GM21723 (cell line): ENCODE measurements at regions not wholly inside any gene's neighbourhood (a gene's known extent, or its start where the extent isn't known, plus 50 kb on each side); places are given as distances from the start of the nearest gene placed in this dataset.

Experiments used
- ATAC-seq: cut with Tn5 transposase; IDR thresholded peaks from one replicate; pipeline ENCODE4 v1.9.1; 2021; ENCODE audit warnings: mild to moderate bottlenecking, moderate library complexity; ENCODE audit not compliant: unreplicated experiment

DNA sequence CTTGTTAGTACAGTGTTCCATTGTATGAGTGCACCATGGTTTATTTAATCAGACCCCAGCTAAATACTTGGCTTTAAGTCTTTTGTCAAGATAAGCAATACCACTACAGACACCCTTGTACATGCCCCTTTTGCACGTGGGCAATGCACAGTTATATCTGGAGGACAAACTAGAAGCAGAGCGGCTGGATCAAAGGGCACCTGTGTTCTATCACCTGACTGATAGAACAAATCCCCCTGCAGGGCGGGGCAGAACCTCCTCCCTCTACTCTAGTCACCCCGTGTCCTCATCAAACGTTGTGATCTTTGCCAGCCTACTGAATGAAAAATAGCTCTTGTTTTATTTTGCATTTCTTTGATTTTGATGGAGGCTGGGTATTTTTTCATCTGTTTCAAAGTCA is 314.9 kb downstream of the TLE3 start:
- no peak for ATAC-seq

DNA sequence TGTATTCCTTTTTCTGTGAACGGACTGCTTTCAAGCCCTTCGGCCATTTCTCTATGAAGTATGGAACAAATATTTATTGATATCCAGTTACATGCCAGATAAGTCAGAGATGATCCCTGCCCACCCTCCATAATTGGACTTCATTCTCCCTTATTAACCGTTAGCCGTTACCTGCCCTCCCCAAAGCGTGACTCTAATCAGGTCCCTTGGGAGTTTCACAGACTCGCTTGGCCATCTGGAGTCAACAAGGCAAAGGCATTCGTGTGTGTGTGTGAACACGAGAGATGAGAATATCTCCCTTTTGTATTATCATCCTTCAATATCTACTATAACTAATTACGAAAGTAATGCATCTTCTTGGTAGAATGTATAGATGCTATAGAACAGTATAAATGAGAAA is 314.5 kb downstream of the TLE3 start:
- no peak for ATAC-seq

DNA sequence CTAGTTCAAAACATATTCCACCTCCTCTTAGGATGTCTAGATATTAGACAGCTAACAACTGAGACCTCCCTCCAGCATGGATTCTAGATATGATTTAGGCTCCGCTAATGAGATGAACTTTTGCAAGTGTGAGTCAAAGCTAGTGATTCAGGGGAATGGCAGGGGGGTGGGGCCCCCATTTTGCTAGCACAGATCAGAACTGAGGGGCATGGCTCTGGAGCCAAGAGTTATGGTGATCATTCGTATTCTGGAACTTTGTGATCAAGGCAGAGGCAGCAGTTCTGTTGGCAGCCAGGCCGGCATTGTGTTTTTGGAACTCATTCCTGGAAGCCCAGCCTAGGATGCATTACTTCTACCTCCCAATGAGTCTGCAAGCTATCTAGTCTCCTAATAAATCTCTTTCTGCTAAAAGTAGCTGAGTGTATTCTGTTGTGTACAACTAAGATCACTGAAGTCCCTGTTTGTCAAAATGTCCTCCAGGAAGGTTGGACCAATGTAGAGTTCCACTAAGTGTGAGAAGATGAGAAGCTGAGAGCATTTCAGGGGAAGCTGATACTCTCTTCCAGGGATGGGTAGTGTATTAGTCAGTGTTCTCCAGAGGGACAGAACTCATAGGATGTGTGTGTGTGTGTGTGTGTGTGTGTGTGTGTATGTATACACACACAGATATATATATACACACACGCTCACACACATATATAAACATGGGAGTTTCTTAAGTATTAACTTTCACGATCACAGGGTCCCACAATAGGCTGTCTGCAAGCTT is 312.7 kb downstream of the TLE3 start:
- ATAC-seq: no peak

DNA sequence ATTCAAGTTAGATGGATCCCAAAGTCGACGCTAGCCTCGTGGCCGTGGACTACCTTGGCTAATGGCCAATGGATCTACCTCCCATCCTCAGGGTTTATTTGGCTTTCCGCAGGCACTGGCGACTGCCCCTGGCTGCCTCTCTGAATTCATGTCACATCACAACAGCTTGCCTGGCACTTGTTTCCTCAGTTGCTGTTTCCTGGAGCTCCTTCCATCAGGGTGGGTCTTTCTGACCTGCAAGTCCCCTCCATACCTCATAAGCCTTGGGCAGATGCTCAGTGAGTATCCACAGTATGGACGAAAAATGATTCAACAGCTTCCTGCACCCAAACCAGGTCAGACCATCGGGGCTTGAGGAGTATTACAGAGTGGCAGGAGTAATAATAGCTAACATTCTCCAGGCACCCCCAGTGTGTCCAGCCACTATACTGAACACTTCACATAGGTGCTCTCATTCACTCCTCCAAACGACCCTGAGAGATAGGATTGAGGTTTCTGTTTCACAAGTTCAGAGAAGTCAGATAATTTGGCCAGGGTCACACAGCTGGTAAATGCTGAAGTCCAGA is 311.5 kb downstream of the TLE3 start:
- no peak for ATAC-seq

DNA sequence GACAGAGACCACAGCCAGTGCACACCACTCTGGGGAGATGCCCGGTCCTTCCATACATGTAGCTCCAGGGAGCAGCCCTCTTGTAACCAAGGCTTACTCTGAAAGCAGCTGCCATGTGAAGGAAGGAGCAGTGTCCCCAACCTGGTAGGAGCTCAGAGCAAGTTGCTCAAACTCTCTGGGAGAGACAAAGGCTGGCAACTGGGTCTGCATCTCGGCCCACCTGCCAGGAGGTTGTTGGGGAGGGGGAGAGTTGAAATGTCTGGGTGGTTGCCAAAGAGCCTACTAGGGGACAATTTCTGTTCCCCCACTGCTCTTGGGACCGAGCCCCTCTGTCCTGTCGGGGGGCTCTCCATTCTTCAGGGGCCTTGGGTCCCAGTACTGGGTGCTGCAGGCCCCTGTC is 309.9 kb downstream of the TLE3 start:
- ATAC-seq: no peak

DNA sequence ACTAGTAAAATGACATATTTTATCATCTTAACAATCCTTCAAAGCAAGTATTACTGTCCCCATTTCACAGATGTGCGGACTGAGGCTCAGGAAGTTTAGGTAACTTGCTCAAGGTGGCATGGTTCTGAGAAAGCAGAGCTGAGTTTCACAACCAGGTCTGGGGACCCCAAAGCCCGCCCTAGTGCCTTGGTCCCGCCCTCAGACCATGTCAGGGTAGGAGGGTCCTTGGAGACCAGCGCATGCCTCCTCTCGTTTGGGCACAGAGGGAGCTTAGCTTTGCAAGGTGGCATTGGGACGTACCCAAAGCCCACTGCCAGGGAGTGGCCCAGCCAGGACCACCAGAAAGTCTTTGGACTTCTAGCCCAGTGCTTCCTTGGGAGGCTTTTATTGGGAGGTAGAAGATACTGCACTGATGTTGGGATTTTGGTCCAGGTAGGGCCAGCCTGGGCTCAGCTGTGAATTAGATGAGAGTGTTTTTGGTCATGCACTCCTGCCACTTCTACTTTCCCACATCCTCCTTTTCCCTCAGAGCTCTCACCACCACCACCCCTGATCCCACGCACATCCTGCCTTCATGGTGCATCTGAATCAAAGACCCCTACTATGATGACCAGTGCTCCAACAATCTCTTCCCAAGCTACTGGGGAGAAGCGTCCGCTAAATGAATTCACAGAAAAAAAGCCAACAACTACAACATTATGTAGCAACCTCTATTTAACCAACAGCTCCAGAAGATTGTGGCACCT is 307.9 kb downstream of the TLE3 start:
- no peak for ATAC-seq

DNA sequence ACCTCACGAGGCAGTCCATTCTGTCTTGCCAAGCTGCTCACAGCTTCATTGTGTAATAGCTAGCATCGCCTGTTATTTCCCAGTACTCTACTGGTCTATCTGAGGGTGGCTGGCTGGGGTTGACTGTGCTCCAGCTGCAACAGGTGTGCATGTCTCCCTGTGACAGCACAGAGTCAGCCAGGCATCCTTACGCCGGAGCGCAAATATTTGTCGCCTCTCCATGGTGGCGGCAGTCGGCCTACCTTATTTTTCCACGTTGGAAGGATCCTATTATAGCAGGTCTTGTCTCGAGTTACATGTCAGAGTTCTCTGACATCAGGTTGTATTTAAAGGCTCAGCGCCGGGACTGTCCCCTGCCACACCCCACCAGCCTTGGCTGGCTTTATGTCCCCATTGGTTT is 307.1 kb downstream of the TLE3 start:
- no peak for ATAC-seq

DNA sequence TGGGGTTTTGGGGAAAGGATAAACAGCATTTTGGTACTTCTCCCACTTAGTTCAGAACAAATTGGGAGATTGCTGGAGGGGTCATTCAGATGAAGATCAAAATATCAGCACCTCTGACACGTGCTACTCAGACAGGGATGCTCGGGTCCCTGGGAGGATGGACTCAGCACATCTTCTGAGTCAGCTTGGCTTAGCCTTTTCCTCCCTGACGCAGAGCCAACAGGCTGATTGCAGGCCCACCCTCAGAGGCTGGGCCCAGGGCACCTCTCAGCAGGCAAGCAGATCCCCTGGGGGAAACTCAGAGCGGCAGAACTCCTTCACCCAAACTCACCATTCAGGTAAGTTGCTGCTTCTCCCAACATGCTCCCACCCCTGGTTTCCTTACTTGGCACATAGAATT is 304.9 kb downstream of the TLE3 start:
- no peak for ATAC-seq

DNA sequence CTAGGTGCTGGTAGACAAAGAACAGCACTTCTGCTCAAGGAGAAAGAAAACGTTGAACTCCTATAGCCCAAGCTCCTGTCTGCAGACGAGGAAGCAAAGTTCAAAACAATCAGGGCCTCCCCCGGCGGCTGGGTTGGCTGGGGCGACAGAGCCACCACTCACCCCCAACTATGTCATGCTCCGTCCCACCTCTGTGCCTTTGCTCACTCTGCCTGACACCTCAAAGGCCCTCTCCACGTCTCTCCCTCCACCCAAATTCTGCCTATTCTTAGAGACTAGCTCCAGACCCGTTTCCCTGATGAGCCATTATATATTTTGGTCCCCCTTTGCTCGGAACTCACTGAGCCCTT is 304.3 kb downstream of the TLE3 start:
- no peak for ATAC-seq

DNA sequence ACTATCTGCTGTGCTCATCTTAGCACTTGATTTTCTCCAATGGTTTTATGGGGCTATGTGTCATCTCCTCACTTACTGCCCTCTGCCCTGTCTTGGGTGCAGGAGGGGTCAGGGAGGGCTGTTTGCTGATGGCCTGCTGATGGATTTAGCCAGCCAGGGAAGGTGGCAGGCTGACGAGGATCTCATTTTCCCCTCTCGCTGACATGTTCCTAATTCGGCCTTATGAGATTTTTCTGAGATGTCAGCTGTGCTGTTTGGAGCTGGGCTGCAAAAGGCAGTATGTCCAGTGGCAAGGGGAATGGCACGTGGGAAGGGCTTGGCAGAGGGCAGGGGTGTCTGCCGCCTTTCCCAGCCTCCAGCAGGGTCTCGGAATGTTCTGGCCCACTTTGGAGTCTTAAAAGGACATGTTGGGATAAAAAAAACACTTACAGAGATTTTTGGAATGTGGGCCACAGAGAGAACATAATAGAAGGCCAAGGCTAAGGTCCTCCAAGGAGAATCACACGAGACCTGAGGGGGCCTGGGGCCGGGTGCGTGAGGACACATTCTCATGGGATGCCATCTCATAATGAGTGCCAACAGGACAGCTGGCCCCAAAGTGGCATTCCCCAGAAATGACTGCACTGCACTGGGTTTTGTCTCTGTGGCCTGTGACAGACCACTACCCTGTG is 303.8 kb downstream of the TLE3 start:
- ATAC-seq: no peak

DNA sequence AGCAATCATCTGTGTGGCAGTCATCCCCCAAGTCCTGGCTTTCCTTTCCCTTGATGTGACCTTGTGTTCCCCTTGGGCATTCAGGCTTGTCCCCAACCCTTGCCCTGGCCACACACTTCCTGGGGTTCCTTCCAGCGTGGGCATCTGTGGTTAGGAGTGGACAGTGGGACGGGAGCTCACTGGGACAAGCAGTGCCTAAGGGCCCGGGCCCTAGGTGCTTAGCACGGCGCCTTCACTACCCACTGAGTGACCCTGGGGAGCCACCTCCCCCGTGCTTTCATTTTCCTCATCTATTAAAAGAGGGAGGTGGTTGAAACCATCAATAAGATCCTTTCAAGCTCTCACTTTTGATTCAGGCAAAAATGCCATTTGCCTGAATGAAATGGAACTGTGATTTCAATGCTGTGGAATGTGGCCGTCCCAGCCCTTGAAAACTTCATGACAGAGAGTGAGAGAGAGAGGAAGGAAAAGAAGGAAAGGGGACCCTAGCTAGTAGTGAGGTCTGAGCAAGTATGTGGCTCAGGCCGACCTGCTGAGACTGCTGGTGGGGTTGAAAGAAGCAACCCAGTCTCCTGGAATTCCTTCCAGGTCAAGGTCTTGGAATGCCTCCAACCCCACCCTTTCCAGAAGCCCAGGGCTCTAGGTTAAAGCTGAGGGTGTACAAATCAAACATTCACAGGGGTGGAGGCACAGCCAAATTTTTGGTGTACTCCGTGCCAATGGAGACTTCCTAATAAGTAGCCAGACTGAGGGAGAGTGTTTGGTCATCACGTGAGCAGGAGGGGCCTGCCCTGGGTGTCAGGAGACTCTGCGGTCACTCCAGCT is 302.9 kb downstream of the TLE3 start:
- ATAC-seq: no peak

DNA sequence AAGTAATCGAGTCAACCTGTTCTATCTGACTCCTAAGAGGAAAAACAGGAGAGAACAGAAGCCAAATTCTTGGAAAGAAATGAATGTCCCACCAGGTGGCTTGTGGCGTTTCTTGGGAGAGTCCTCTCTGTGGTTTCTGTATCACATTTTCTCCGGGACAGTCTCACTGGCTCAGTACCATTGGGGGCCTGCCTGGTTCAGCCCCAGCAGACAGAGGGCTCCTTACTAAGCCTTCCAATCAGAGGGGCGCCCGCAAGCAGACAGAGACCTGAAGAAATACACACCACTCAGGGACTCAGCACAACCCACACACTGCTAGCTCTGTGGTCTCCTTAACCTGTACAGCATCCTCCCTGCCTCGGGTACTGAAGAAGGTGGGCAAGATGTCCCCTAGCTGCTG is 302.1 kb downstream of the TLE3 start:
- ATAC-seq: no peak

DNA sequence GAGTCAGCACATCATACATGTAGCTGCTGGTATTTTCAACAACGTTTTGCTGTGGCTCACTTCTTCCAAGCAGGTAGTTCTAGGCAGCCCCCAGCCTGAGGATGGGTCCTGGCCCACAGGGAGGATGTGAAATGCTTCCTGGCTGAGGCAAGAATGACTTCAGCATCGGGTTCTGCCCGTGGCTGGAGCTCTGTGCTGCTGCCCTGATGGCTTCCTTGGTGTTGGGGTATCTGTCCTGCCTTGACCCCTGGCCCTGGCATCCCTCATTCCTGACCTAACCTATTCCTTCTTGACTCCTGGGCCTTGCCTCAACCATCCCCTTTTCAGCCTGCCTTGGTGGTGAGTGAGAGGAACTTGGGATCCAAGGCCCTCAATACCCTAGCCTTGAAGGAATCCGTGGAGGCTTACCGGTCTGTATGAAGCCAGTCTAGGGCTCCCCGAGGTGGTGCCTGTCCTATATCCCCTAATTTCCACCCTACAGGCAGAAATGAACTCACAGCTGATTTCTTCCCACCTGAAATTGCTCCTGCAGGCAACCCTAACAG is 300.6 kb downstream of the TLE3 start:
- no peak for ATAC-seq

DNA sequence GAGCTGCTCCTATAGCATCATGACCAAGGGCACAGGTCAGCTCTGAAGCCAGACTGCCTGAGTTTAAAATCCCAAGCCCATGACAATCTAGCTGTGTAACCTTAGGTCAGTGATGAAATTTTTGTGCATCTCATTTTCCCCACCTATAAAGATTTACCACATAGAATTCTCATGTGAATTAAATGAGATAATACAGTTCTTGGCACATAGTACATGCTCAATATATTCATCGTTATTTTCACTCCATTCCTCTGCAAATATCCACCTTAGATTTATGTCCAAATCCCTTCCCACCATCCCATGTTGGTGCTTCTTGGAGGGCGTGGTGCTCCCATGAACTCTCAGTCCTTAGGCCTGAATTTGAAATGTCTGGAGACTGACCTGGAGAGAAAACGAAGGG is 300.1 kb downstream of the TLE3 start:
- no peak for ATAC-seq

DNA sequence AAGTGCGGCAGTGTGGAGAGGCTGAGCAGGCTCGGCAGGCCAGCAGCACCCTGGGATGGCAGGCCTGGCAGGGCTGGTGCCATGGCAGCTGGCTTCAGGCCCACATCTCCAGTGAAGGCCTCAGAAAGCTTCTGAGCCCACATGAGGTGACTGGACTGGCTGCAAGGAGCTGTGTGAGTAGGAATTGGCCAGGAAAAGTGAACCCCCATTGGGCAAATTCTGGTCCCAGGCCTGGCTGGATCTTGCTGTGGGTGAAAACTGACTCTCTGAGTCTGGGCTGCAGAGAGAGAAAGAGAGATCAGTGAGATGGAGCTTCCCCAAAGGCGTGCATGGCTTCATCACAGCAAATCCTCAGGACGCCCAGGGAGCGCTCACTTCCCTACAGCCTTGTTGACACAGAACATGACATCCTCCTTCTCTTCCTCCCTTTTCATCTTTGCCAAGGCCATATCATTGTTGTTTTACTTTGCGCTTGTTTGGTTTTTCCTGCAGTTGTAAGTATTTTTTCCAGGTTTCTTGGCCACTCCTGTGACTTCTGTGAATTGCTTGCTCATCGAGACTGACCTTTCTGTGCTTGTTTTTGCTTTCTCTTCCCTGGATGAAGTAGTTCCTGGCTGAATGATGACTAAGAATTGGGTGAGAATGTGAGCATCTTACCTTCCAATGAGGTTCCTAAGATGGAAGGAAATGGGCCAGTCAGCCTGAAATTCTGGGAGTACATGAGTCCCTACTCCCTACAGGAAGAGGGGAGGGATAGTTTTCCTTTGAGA is 299.1 kb downstream of the TLE3 start:
- no peak for ATAC-seq

DNA sequence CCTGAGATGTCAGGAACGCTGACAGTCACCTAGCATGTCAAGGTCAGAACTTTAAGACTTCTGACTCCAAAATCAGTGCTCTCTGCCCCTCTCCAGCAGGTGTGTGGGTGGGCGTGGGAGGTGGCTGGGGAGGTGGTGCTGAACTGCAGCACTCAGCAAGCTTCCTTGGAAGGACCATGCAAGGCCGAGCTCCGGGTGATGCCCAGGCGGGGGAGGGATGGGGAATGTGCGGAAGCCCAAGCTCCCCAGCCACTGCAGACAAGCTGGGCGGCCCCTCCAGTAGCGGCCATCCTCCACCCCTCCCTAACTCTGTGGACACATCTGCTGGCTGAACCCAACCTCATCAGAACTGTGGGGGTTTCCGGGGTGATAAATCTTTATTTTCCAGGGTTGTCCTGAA is 296.6 kb downstream of the TLE3 start:
- no peak for ATAC-seq

DNA sequence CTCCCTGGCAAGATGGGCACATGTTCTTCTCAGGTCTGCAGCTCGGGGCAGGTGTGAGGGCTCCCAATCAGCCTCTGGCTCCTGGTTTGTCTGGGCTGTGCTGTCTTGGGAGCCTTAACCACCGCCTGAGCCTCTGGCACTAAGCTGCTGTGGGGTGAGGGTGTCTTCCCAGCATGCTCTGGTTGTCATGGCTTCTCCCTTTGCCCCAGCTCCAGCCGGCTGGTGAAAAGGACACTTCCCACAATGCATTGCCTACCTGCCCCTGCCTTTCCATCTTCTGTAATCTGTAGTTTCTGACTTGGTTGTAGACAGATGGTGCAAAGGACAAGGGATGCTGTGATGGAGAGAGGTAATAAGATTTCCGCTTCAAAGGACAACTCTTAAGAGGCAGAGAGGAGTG is 295.3 kb downstream of the TLE3 start:
- no peak for ATAC-seq

DNA sequence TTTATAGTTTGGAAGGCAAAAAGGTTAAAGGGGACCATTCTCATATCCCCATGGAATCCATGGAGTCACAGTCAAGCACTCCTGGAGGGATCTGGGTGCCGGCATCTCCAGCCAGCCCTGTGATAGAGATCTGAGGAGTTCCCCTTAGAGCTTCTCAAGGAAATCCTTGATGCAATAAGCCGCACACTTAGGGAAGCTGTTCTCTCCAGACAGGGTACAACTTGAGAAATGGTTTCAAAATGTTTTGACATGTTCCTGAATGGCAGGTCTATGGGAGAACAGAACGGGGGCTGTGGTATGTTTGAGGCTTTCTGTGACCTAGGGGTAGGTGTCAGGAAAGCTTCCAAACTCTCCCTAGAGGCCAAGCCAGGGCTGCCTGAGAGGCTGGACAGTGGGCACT is 292.9 kb downstream of the TLE3 start:
- no peak for ATAC-seq

DNA sequence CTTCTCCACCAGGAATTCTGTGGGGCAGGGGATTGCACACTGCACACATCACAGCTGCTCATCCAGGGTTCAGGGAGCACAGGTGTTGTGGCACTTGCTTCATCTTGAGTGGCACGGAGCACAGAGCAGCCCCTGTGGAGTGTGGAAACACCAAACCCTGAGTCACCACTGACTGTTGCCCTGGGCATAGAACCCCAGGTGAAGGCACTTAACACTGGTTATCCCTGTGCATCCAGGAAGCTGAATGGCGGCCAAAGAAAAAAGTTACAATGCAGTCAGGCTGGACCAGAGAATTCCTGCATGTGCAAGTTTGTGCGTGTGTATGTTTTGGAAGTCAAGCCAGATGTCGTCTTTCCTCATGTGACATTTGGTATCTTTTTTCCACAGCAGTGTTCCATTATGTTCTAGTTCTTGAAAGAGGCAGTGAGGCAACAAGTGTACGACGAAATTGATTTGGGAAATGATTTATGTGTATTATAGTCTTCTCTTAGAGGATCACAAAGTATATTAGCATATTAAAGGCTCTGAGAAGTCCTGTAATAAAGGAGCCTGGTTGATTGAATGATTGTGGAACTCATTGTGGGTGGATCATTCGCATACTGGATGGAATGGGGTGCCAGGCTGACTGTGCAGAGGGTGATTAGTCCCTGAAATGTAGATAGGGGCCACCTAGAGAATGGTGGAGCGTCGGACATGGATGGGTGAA is 292.3 kb downstream of the TLE3 start:
- ATAC-seq: no peak
